ENCODE measurements at regions not wholly inside any gene's neighbourhood (a gene's known extent, or its start where the extent isn't known, plus 50 kb on each side); places are given as distances from the start of the nearest gene placed in this dataset.

DNA sequence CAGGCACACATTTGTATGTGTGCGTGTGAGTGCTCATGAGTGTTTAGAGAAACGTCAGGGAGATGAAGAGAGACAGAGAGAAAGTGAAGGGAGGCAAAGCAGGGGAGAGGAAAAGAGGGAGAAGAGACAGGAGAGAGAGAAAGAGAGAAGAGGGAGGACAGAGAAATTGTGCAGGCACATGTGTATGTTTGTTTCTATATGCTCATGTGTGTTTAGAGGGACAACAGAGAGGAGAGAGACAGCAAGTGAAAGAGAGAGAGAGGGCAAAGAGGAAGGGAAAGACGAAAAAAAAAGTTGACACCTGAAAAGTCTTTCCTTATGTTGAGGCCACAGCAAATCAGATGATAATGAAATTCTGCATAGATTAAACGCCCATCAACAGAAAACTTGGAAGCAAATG, 541.1 kb downstream of the TNS1 start:
- TF ChIP-seq EZH2 (IDR thresholded peaks at IDR 0.05): no peak
- TF ChIP-seq POLR2AphosphoS5 (IDR thresholded peaks at IDR 0.05; ENCODE audit: borderline replicate concordance, low read depth, low read length): no peak

All from SK-N-MC (cell line).